22Rv1 (cell line): ENCODE measurements at regions not wholly inside any gene's neighbourhood (a gene's known extent, or its start where the extent isn't known, plus 50 kb on each side); places are given as distances from the start of the nearest gene placed in this dataset.

Experiments used
- CTCF ChIP-seq: fragments of 450-650 bp; IDR thresholded peaks from 2 replicates; pipeline ENCODE4 v1.5.1; 2017; ENCODE audit warnings: mild to moderate bottlenecking
- ZFX ChIP-seq: fragments of 450-650 bp; IDR thresholded peaks from 2 replicates; pipeline ENCODE4 v1.6.1; 2017; ENCODE audit warnings: antibody characterized with exemption, borderline replicate concordance

GRCh38 chr14:53464376-53464775, 311.3 kb upstream of the DDHD1 start:
- TF ChIP-seq CTCF, result no peak
- no peak for TF ChIP-seq ZFX
